ENCODE measurements at regions not wholly inside any gene's neighbourhood (a gene's known extent, or its start where the extent isn't known, plus 50 kb on each side); places are given as distances from the start of the nearest gene placed in this dataset.
A peak's percentile ranks its signal among the peaks of the same experiment; 100 is the strongest.
"Not testable (repeated sequence)": the region's sequence is repeated elsewhere in the genome, so short reads cannot be mapped to it uniquely, and the experiment has no call there.

DNA sequence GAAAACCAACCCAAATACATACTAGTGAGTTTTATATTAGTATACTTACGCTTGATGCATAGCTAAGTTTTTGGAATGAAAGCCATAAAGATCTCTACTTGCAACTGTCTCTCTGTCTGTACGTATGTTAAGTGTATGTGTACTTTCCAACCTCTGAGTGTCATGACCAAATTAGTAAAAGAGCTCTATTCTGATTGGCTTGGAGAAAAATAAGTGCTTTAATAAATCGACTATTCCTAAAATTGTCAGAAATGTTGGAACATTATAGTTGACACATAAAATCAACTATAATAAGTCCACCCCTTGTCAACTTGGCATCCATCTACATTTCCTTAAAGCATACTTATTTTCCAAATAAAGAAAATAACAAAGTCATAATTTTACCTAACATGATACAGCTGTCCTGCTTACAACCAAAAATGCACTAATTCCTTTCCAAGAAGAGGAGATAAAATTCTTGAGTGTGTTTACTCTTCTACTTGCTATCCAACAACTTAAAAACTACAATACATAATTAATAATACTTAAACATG is 507.4 kb upstream of the ATP2B1 start:
- no peak for DNase-seq (ENCODE audit: low read depth)
- TF ChIP-seq, protein P1, sequence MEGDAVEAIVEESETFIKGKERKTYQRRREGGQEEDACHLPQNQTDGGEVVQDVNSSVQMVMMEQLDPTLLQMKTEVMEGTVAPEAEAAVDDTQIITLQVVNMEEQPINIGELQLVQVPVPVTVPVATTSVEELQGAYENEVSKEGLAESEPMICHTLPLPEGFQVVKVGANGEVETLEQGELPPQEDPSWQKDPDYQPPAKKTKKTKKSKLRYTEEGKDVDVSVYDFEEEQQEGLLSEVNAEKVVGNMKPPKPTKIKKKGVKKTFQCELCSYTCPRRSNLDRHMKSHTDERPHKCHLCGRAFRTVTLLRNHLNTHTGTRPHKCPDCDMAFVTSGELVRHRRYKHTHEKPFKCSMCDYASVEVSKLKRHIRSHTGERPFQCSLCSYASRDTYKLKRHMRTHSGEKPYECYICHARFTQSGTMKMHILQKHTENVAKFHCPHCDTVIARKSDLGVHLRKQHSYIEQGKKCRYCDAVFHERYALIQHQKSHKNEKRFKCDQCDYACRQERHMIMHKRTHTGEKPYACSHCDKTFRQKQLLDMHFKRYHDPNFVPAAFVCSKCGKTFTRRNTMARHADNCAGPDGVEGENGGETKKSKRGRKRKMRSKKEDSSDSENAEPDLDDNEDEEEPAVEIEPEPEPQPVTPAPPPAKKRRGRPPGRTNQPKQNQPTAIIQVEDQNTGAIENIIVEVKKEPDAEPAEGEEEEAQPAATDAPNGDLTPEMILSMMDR (IDR thresholded peaks at IDR 0.05; ENCODE audit: insufficient read depth, low read depth, low read length, missing control alignments) = no peak
- H3K4me3 ChIP-seq (ENCODE audit: low read length) = no peak overlapping the region

DNA sequence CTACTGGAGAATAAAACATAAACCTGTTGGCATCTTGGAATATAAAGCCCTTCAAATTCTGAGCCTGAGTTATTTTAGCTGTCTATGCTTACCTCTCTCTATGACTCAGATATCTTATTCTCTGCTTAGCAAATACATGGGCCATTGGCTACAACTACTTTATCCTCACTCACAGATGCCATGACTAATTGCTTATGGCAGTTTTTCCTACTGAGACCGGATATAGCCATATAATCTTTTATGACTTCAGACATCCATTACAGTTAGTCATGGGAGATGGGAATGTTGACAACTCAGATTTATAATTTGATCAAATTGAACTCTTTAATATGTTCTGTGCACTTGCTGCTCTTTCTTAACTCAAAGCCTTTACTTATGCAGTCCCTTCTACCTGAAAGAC is 502.4 kb upstream of the ATP2B1 start:
- TF ChIP-seq, protein P1 (IDR thresholded peaks at IDR 0.05; ENCODE audit: insufficient read depth, low read depth, low read length, missing control alignments) = no peak
- no peak overlapping the region for H3K4me3 ChIP-seq (ENCODE audit: low read length)
- peak; percentile 92 for DNase-seq (ENCODE audit: low read depth)

DNA sequence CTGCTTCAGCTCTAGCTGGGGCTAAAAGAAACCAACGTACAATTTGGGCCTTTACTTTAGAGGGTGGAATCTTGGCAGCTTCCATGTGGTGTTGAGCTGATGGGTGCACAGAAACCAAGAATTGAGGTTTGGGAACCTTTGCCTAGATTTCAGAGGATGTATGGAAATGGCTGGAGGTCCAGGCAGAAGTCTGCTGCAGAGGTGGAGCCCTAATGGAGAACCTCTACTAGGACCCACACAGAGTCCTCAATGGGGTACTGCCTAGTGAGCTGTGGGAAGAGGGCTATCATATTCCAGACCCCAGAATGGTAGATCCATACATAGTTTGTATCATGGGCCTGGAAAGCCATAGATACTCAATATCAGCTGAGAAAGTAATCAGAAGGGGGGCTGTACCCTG is 500.4 kb upstream of the ATP2B1 start:
- TF ChIP-seq, protein P1 (IDR thresholded peaks at IDR 0.05; ENCODE audit: insufficient read depth, low read depth, low read length, missing control alignments) = no peak

DNA sequence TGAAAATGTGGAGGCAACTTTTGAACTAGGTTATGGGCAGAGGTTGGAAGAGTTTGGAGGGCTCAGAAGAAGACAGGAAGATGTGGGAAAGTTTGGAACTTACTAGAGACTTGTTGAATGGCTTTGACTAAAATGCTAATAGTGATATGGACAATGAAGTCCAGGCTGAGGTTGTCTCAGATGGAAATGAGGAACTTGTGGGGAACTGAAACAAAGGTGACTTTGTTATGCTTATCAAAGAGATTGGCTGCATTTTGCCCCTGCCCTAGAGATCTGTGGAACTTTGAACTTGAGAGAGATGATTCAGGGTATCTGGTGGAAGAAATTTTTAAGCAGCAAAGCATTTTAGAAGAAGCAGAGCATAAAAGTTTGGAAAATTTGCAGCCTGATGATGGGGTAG is 499.7 kb upstream of the ATP2B1 start:
- not testable (repeated sequence) for H3K4me3 ChIP-seq (ENCODE audit: low read length); DNase-seq (ENCODE audit: low read depth)

More for the DNA sequence above, 500.4 kb upstream of the ATP2B1 start:
- H3K4me3 ChIP-seq (ENCODE audit: low read length) = no peak overlapping the region
- DNase-seq (ENCODE audit: low read depth) = no peak

DNA sequence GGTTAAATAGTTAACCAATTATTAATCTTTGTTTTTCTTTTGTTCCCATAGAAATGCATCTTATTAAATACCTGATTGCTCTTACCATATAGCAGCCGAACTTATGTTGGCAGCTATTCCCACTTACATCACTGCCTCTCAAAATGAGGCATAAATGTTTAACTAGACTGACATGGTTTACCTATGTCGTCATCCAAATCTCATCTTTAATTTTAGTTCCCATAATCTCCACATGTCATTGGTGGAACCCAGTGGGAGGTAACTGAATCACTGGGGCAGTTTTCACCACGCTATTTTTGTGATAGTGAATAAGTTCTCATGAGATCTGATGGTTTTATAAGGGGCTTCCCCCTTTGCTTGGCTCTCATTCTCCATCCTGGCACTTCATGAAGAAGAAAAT is 499.2 kb upstream of the ATP2B1 start:
- no peak overlapping the region for H3K4me3 ChIP-seq (ENCODE audit: low read length)
- TF ChIP-seq, protein P1 (IDR thresholded peaks at IDR 0.05; ENCODE audit: insufficient read depth, low read depth, low read length, missing control alignments) = no peak
- DNase-seq (ENCODE audit: low read depth) = peak; percentile 5

DNA sequence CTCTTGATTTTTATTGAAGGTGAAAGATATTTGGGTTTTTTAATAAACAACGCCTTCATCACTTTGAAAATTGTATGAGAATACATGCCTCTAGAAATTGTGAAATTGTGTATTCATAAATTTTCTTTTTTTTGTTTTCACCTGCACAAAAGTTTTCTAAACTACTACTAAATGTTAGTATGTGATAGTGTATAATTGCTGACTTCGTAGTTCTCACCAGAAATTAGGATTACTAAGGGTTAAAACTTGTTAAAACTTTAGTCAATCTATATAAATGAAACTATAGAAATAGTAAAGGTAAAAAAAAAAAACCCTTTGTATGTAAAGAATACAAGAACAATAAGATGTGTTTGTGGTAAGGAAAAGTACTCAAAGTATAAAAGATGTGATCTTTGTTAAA is 496.5 kb upstream of the ATP2B1 start:
- TF ChIP-seq, protein P1 (IDR thresholded peaks at IDR 0.05; ENCODE audit: insufficient read depth, low read depth, low read length, missing control alignments) = no peak
- no peak overlapping the region for H3K4me3 ChIP-seq (ENCODE audit: low read length)
- DNase-seq (ENCODE audit: low read depth) = no peak

DNA sequence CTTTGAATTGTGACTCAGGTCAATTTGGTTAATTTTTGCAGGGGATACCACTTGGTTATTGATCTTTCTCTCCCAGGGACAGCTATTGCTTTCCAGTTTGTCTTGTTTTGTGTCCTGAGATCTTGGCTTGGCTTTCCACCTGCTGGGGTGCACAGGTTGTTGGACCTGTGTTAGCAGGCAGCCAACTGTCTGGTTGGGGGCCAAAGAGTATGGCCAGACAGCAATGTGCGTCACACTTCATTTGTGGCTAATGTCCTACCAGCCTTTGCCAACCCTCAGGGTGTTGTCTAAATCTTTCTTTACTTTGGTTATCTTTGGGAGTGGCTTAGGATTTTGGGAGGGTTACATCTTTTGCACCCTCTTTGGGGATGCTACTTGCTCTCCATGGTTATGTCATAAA is 494.9 kb upstream of the ATP2B1 start:
- TF ChIP-seq, protein P1 (IDR thresholded peaks at IDR 0.05; ENCODE audit: insufficient read depth, low read depth, low read length, missing control alignments) = no peak
- no peak for DNase-seq (ENCODE audit: low read depth)
- H3K4me3 ChIP-seq (ENCODE audit: low read length) = no peak overlapping the region
